SKM-1 (cell line): ENCODE measurements at regions not wholly inside any gene's neighbourhood (a gene's known extent, or its start where the extent isn't known, plus 50 kb on each side); places are given as distances from the start of the nearest gene placed in this dataset.
"Not testable (repeated sequence)": the region's sequence is repeated elsewhere in the genome, so short reads cannot be mapped to it uniquely, and the experiment has no call there.

Experiments used
- DNase-seq: peaks from one replicate; lab custom pipeline; 2025; ENCODE audit not compliant: unreplicated experiment; lab: John Stamatoyannopoulos, UW

DNA sequence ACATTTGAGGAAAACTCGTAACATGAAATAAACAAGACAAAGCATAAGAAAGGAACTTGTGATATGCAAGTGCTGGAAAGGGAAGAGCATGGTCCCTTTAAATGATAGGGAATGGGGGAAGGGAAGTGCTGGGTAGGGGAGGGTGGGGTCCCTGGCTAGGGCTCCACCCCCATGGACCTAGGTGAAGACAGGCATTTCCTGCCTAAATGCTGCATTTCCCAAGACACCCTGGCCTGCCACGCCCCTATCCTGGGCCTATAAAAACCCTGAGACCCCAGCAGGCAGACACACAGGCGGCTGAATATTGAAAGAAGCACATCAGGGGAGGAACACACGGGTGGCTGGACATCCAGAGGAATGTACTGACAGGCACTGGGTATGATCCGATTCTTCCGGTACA is 499.9 kb downstream of the ZEB2 start:
- DNase-seq, result no peak

DNA sequence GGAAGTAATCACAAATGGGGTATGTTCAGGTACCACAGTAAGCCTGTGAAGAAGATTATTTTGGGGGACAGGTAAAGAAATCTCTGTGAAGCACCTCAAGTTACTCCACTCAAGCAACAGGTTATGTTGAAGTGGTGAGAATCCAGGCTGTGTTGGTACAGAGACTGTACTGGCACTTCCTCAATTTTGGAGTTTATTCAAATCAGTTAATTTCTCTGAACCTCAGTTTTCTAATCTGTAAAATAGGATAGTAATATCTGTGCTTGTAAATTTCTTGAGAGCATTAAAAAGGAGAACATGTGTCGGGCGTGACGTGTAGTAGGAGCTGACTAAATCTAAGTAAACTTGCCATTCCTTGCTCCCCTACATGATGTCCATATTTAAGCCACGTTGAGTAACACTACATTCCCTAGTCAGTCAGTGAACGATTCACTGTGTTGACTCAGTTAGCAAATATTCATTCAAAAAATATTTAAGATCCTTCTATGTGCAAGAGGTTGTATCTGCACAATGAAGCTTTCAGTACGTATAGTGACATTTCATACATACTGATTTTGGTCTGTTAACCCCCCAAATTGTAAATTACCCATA is 504.2 kb downstream of the ZEB2 start:
- DNase-seq, result no peak

DNA sequence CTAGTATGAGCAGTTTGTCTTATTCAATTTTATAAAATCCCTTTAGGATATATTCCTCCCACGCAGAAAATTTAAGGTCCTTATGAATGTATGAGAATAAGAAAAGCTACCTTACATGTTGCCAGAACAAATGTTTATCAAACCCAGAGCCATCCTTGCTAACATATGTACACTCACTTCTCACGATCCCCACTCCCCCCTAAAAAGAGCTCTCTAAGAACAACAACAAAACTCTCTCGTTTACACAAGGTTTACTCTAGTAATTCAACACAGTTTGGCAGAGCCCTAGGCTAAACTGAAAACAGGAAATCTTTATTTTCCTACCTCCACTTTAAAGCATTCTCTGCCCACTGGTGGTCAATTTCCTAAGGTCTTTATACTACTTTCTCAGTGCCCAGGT is 504.9 kb downstream of the ZEB2 start:
- no peak for DNase-seq

DNA sequence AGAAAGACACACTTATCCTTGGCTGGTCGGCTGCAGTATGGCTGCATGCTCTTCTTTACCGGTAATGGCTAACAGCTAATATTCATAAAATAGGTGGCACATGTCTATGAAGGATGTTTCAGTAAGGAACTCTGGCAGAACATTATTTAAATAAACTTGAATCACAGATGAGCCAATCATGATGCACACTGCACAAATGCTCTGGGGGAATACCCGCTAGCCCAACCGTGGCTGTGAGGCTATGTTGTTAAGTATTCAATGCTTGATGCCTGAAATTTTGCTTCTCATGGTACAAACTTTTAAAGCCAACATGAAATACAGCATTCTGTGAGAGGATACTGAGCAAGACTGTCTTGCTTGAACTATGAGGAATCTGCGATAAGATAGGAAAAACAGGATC is 505.8 kb downstream of the ZEB2 start:
- DNase-seq, result no peak

DNA sequence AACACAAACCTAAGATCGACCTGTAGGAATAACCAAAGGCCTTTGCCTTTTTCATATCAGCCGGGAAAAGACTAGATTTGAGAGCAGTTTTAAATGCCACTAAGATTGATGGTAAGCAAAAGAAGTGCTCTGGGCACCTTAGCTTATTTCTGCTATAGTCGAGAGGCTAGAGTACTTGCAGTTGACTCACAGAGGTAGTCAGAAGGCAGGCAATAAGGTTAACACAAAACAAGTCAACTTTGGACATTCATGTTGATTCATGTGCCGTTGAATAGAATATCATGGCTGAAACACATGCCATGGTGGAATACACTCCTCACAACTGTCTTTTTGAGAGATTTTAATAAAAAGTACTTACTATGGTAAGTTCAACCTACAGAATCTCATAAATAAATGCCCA is 507.6 kb downstream of the ZEB2 start:
- no peak for DNase-seq

DNA sequence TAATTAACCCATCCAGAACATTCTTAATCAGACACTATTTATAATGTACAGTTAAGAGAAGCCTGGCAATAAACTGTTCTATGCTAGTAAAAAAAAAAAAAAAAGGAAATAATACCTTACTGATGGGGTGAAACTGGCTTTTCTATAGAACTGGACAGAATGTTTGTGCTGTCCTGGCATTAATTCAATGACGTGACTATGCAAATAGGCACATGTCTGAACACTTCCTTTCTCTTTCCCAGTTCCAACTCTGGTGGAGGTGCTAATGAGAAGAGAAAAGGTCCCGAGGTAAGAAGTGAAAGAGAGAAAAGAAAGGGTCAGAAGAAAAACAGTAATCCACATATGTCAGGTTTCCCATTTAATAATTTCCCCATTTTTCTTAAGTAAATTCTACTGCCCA is 508.4 kb downstream of the ZEB2 start:
- no peak for DNase-seq

DNA sequence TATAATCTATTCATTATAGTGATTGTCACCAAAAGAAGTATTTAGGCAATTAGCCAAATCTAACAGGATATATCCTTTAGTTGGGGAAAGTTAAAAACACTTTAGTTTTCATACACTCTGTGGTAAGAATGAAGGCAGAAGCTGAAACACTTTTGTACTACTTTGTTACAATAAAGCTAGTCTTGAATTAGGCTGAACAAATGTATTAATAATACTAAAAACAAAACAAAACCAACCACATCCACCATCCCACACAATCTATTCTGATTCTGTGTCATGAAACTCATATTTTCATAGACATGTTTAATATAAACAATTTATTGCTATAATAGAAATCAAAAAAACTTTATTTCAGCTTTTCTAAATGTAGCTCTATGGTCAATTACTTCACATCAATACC is 508.8 kb downstream of the ZEB2 start:
- DNase-seq, result no peak

DNA sequence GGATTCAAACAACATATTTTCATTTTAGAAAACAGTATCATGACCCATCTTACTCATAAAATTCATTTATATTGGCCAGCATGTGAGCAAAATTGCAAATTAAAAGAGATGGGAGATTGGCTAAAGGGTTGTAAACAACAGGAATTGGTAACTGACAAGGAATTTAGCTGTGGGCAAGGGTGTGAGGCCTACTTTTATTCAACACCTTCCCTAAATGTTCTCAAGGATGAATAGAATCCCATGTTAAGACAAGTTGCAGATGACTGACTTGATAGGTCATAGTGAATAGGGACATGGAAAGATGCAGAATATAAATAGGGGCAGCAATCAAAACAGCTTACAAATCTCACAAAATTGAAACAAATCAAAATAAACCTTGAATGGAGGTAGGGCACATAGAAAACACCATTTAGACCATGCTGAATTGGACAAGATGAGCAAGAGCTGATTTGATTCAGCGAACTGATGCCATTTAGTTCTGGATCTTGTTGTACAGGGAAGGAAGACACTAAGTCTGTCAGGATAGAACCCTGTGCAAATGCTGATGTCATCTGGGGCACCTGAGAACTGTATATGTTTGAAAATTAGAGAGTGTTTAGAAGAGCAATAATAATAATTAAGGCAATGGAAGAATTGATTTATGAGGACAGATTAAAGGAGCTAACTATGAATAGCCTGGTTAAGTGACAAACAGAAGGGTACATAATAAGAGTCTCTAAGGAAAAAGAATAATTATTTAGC is 509.7 kb downstream of the ZEB2 start:
- no peak for DNase-seq

DNA sequence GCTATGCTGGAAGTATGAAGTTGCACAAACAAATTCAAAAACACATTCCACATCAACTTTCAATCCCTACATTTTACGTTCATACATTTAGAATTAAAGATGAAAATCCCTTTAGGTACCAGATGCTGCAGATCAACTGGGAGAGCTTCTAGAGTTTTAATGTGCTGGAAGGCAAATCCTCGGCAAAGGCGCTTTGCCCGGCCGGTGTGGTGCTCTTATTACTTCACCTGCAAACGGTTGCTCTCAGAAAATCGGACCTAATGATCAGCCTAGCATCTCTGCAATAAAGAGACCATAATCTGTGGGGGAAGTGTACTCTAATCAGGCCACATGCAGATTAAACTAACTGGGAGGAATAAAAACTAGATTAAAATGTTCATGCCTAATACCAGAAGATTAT is 513.8 kb downstream of the ZEB2 start:
- DNase-seq, result no peak

DNA sequence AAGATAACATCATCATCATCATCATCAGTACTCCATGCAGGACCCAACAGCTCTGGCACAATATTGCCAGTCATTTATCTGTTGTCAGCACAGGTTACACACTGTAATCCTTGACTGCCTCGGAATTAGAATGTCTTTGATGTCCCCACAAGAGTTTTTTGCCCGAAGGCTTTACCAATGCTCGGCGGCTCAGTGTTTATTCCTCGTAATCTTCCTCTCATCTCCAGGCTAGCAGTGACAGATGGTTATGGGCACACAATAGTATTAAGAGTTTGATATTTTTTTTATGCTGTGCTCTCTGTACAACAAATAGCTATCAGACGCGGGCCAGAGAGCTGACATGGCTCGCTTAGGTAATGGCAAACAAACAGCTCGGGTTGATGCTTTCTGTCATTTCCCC is 515.2 kb downstream of the ZEB2 start:
- no peak for DNase-seq

DNA sequence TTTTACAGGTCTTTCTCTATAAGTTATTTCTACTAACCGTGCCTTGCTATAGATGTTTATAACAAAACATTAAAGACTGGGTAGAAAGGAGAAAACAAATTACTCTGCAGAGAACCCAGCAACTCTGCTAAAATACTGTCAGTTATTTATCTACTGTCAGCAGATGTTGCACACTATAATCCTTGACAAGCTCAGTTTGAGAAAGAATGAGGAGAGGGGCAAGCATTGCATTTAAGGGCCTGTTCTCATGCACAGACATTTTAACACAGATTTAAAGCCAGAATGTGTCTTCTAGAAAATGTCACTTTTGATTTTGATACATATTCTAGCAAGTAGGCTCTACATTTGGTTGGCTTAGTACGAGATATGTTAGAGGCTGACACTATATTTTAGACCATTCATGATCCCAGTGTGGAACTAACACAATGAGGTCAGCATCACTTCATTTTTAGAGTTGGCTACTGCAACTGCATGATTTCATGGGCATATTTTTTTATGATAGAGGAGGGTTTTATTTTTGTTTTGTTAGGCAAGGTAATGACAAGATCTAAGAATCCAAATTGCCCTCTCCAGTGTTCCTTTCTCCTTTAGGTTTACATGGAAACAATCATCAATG is 516.4 kb downstream of the ZEB2 start:
- no peak for DNase-seq

DNA sequence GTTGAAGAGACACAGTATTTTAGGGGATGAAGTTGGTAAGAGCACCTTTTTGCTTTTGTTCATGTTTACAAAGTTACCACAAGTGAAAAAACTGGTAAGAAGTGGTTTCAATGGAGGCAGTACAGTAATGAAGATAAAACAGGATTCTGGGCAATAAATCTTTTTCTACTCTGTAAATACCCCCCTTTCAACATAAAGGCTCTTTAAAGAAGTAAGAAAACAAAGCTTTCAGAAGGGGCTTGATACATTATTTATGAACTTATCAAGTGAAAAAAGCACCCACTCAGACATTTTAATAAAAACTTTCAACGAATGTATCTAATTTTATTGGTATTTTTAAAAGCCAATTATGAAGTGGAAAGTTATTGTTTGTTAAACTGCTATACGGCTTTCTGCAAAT is 522.9 kb downstream of the ZEB2 start:
- no peak for DNase-seq

DNA sequence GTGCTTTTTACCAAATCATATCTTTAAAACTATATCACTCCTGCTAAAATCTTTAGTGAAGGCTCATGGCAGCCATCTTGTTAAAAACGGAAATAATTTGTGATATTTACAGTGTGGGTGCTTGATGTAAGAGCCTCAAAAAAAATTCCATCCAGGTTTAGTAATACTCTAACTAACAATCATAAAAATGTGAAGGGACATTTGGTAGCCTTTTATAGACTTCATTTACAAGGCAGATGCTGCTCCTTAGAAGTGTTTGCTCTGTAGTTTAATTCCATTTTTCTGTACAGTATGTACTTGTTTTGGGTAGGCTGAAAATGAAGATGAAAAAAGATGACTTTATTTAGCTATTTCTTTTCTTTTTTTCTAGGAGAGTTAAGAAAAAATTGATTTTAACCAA is 525.0 kb downstream of the ZEB2 start:
- no peak for DNase-seq

DNA sequence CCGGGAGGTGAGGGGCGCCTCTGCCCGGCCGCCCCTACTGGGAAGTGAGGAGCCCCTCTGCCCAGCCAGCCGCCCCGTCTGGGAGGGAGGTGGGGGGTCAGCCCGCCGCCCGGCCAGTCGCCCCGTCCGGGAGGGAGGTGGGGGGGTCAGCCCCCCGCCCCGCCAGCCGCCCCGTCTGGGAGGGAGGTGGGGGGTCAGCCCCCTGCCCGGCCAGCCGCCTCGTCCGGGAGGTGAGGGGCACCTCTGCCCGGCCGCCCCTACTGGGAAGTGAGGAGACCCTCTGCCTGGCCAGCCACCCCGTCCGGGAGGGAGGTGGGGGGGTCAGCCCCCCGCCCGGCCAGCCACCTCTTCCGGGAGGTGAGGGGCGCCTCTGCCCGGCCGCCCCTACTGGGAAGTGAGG is 528.3 kb downstream of the ZEB2 start:
- DNase-seq, result not testable (repeated sequence)

DNA sequence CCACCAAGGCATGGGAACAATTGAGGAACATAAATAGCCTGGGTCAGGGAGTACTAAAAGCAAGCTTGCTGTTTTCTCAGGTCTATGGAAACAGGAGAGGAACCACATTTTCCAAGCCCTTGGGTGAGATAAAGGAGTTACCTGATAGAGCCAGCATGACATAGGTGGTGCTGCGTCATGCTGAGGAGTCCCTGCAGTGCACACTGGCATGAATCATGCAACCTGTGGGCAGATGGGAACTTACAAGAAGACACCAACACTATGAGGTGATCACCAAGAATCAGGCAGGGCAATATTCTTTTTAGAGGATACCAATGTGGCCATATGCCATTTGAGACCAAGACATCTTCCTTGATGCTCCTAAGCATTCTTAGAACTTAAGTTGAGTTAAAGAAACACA is 531.8 kb downstream of the ZEB2 start:
- DNase-seq, result no peak

DNA sequence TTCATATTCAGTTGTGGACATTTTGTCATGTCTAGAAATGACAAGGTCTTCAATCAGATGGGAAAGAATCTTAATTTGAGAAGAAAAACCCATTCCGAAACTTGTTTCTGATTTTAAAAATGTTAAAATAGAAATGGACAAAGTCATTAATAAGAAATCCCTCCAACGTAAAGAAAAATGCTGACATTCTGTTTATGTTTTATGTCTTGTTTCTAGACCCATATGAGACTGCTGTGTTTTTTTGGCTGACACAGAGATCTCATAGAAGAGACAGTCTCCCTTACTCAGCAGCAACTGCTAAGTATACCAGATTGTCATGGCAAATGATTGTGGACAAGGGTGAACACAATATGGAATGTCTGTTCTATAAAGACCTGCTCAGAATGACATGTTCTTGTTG is 538.5 kb downstream of the ZEB2 start:
- DNase-seq, result no peak

DNA sequence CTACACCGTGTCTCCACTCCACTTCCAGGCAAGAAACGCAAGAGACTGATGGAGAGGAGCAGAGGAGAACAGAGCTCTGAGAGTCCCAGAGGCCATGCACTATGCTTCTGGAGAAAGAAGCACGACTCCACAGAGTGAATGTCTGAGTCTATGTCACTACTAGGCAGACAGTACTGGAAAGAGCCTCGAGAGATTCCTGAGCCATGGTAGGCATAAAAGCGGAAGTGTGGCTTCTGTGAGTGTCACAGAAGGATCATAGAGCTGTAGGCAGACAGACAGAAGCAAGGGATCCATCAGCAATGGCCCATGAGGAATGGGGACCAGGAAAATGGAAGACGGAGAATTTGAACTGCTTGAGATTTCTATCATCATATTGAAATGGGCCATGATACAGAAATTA is 542.6 kb downstream of the ZEB2 start:
- no peak for DNase-seq

DNA sequence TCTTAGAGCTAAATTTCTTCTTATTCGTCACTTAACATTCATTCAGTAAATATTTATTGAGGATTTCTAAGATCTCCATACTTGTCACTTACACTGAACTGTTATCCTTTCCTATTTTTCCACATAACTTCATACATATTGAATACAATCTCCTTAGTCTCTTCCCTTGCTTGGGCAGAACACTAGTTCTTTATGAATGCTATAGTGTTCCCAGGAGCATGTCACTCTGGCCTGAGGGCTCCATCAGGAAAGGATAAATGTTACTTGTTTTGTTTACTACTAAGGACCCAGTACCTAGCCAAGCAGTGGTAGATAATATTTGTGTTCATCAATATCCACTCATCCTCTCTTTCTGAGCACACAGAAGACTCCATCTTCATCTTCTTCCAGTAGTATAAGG is 544.7 kb downstream of the ZEB2 start:
- no peak for DNase-seq

DNA sequence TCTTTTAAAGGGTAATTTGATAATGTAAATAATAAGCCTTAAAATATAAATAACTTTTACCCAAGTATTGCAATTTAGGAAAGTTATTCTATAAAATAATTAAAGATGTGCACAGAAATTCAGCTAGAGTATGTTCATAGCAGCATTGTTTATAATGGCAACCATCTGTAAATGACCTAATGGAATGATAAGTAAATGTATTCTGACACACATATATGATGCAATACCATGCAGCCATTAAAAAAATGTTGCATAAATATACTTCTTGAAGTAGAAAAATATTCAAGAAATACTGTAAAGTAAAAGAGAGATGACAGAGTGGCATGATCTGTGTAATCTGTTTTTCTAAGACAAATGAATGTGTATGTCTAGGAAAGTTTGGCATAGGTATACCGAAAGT is 545.7 kb downstream of the ZEB2 start:
- DNase-seq, result no peak

DNA sequence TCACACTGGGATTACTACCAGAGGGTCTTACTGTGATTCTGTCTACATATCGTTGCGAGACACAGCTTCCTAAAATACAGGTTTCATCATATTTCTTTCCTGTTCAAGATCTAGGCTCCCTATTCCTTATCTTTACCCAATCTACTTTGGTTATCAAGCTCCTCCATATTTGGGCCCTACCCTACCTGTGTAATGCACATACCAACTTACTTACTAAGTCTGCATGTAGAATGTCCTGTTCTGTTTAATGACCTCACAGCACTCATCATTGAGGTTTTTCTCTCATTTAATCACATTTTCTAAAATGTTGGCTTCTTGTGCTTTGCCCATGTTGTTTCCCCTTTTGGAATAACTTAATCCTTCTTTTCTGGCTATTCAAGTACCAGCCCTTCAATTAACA is 551.1 kb downstream of the ZEB2 start:
- DNase-seq, result no peak

DNA sequence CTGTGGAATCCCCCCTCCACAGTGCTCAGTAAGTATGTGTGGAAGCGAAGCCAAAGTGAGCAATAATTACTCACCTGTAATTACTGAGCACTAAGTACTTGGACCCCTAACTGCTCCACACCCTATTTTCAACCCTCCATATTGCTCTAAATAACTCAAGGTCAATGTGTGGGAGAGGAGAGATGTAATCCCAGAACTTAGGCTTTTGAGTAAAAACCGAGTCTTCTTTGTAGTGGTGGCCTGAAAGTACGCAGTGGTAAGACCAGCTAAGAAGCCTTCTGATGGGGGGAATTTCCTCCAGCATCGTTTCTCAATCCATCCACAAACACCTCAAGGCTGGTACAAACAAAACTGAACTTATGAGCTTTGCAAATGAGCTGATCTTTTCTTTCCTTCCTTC is 551.6 kb downstream of the ZEB2 start:
- DNase-seq, result no peak

DNA sequence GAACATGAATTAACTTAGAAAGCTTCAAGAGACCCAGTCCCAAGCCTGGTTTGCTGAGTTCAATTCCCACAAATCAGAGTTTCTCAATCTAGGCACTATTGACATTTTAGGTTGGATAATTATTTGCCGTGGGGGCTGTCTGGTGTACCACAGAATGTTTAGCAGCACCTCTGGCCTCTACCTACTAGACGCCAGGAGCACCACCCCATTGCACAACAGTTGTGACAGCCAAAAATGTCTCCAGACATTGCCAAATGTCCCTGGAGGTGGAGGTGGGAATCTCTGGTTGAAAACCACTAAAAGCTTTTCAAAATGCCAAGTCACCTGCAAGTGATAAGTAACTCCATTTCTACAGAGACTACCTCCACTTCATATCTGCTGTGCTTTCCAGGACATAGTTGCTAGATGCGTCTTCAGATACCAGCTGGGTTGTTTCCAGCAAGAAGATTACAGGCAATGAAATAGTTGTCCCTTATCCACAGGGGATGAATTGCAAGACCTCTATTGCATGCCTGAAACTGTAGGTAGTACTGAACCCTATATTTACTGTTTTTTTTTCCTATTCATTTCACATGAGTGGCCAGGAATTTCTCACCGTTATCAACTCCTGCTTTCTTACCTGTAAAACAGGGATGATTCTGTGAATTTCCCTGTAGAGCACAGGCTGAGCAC is 554.3 kb downstream of the ZEB2 start:
- DNase-seq, result no peak
